NCI-H1694 treated with DMSO at 0.1 percent for 48 hours (cell line): ENCODE measurements at regions not wholly inside any gene's neighbourhood (a gene's known extent, or its start where the extent isn't known, plus 50 kb on each side); places are given as distances from the start of the nearest gene placed in this dataset.

ENCODE experiments used
- DNase-seq: peaks from one replicate; lab custom pipeline; 2025; lab: John Stamatoyannopoulos, UW

GRCh38 chr14:61893371-61893940 lies 131.2 kb downstream of the SNAPC1 start:
- DNase-seq: no peak

DNA sequence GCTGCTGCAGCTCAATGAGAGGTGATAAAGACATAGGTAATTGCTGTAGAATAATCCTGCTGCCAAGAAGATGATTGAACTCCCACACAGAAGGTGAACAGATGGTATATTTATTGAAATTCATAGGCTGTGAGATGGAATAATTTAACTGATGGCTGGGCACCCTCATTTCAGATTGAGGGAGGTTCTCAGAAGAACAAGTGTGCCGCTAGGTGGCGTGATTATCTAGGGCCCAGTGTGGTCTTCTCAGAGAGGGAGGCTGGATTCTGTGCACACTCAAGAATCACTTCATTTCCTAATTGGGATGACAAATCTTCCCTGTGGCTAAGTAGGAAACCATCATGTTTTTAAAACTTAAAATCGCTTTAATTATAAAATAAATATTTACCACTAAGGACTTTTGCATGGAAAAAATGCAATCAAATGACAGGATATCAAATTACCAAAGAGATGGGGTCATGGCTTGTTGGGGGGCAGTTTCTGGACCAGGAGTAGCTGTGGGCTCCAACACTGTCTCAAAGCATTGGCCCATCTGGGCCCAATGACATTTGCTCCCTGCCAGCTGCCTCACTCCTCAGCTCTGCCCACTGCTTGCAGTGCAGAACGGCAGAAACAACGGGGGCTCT lies 132.3 kb downstream of the SNAPC1 start:
- DNase-seq: peak; percentile 99

- DNase-seq: no peak
Measured at GRCh38 chr14:61897300-61897699, 135.1 kb downstream of the SNAPC1 start.

DNA sequence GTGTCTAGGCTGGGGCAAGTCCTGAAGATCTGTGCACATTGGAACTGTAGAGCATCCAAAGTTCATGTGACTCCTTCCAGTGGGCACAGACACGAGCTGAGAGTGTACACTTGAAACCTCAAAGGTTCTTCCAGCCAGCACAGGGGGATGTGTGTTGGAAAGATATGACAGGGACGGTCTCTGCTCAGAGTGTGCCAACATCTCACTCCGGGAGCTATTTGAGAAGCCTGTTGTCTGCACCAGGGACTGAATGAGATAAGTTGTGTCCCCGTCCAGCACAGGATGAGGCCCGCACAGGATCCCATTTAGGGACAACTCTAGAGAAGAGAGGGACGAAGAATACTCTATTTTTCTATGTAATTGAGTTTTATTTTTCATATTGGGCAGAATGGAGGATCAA lies 136.3 kb downstream of the SNAPC1 start:
- DNase-seq: no peak

DNA sequence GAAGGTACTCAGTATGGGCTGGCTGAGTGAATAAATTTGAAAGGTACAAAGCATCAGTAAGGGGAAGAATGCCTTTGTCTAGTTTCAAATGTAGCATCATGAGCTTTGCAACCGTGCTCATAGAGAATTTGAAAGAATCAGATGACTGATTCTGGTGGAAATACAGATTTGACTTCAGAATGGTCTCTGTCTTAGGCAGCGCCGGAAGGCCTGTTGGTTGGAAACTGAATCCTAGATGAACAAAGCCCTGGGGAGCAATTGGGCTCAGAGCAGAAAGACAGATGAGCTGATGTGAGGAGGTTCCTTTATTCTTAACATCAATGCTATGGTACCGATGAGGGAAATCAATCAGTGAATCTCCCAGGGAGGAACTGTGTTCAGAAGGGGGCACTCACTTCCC lies 137.3 kb downstream of the SNAPC1 start:
- DNase-seq: no peak

DNA sequence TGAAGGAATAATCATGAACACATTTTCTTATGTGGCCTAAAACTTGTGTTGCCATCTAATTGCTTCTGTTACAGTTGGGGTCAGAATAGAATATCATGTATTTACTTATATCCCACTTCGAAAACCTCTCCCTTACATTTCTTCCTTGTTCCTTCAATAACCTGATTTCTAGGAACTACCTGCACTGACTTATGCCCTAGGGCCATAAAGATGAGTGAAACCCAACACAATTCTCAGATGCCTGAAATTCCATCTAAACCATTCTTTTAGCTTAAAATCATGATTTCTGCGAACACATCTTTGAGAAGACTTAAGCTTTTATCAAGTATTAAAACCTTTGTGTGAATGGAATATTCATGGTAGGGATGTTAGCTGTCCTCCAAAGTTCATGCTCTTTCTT lies 142.7 kb downstream of the SNAPC1 start:
- no peak for DNase-seq

DNA sequence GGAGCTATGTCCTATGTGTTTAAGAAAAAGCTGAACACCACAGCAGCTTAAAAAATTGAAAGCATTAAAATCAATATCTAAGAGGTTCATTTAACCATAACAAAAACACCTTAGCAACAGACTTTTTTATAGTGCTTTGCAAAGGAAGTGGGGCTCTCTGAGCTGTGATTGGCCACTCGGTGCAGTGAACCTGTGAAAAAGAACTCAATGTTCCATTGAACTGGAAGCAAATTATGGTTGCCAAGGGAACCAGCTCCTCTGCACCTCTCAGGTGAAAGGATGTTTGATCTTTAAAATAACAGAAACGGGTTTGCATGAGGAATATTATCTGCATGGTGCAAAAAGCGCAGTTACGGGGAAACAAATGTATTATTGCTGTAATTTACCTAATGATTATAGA lies 149.4 kb downstream of the SNAPC1 start:
- no peak for DNase-seq

GRCh38 chr14:61918998-61919397 lies 156.8 kb downstream of the SNAPC1 start:
- DNase-seq: no peak

- no peak for DNase-seq
Measured at GRCh38 chr14:61923348-61923747, 161.1 kb downstream of the SNAPC1 start.

DNA sequence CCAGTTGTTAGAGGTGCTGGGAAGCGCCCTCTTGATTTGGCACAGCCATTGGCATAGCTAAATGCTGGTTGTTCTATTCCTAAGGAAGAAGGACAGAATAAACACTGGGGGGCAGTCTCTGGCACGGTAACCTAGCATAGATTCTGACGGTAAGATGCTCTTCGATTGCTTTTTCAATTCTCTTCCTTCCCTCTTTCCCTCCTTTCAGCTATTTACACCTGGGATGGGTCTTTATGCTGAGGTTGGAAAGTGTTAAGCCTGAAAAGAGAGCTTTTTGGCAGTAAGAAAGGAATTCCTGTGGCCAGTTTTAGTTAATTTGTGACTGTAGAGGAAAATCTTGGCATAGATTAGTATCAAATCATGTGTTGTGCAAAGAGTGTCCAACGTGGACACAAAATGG lies 162.8 kb downstream of the SNAPC1 start:
- DNase-seq: peak; percentile 45

DNA sequence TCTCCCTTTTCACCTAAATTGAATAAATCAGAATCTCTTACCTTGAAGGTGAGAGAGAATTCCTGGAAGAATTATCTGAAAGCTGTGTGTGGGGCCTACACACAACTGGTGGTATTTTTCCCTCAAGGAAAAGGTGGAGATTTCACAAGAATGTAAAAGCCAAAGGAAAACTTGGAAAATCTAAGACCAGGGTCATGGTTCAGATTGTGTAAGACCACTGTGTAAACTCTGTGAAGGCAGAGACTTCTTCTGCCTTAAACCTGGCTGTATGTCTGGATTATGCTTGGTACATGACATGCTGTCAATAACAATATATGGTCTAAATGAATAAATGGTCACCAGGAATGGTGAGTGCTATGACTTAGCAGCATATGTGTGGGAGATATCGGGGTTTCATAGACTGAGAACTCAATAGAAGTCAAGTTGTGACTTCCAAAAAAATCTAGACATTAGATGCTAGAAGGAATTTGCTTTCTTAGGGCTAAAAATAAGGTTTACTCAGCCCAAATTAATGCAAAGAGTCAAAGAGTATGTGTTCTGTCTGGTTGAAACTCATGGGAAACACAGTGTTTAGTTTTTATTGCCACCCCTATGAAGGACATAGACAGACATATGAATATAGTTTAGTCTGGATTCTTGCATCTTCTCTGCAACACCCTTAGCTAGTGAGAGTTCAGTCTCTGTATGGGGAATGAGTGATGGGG lies 163.7 kb downstream of the SNAPC1 start:
- no peak for DNase-seq

- no peak for DNase-seq
Measured at GRCh38 chr14:61927060-61927459, 164.8 kb downstream of the SNAPC1 start.

DNA sequence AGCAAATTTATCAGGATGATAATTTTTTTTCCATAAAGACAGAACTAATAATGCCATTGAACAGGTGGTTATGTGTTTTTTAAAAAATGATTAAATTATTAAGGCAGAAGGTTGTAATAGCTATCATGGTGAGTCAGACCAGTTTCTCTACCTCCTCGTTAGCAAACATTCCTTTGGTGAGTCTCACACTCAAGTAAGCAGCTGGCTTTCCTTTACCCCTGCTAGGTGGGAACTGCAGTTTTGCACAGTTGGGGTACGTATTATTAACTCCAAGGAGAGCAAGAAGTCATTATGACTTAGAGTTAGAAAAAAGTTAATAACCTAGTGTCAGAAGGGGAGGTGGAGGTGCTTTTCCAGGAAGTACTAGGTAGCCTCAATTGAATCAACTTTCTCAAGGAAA lies 165.3 kb downstream of the SNAPC1 start:
- DNase-seq: no peak

DNA sequence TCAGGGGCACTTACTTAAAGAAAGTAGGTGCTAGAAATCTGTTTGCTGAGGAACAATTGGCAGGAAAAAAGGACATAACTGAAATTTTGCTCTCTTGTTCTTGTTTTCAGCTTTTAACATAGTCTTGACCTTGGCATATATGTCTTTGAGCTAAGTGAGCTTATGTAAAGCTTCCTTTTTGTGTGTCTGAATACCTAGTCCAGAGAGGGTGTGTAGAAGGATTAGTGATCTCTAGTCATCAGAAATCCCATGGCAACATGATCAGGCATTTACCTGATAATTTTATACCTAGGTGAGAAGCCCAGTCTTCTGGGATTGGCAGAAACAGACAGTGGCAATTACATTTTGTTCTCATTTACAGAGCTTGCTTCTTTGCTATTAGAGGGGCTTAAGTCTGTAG lies 166.1 kb downstream of the SNAPC1 start:
- DNase-seq: no peak

DNA sequence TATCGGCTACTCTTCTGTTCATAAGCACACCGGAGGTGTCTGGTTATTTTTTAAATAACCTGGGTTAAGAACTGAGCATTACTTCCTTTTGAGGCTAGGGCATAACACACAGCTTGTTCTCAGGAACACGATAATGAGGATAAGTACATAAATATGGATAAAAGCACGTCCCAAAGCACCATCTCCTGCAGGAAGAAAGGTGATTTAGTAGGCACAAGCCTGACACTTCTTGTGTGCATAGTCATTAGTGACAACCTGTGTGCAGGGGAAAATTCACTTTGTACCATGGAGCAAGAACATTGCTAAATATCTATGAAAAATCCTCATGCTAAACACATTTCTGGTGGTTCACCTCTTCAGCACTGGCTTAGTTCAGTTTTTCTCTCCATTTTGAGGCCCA lies 166.5 kb downstream of the SNAPC1 start:
- DNase-seq: no peak

- DNase-seq: no peak
Measured at GRCh38 chr14:61929651-61930050, 167.4 kb downstream of the SNAPC1 start.

- peak; percentile 50 for DNase-seq
Measured at GRCh38 chr14:61930101-61930857, 168.1 kb downstream of the SNAPC1 start.

DNA sequence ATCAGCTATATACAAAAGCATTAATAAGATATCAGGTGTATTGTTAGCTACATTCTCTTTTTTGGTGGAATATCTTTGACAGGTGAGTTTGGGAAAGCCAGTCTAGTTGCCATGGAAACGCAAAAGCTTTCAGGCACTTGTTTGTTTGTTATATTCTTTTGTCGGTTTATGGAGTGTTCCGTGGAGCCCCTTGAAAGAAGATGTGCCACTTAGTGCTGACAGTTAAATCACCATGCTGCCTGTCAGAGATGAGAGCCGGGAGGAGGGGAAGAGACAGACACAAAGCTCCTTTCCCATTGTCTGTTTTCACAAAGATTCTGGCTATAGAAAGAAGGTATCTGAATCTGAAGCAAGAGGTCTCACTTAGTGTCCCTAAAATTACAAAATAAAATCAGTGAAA lies 170.8 kb downstream of the SNAPC1 start:
- DNase-seq: no peak

GRCh38 chr14:61934385-61934784 lies 172.2 kb downstream of the SNAPC1 start:
- DNase-seq: no peak

GRCh38 chr14:61939776-61940175 lies 177.6 kb downstream of the SNAPC1 start:
- no peak for DNase-seq

DNA sequence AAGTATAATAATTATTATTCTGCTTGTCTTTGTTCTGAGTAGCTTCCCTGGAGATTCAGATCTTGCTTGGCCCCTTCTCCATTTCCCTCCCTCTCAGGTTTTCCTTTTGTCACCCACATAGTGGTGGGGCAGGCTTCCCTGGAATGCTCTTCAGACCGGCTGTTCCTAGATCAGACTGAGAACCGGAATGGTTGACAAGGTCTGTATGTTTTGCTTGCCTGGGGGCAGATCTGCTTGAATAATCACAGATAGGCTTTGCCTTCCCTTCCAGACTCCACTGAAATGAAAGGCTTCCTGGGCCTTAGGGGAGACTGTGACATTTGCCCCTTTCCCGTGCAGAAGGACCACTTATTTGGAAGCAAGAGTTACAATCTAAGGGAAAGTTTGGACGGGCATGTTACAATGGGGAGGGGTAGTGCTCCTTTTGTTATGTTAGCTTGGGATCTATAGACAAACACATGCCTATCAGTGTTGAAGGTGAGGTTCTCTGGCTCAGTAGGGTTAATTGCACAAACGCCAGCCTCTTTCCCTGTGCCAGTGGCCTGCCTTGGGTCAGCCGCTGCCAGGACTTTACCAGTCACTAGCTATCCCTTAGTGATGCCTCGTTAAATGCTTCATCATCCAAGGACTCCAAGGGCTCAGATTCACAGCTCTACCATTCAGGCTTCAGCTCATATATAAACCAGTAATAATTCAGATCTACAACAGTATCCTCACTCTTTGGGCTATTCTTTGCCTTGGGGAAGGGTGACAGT lies 178.6 kb downstream of the SNAPC1 start:
- DNase-seq: no peak
